LoVo (cell line): ENCODE measurements at regions not wholly inside any gene's neighbourhood (a gene's known extent, or its start where the extent isn't known, plus 50 kb on each side); places are given as distances from the start of the nearest gene placed in this dataset.
"Not testable (repeated sequence)": the region's sequence is repeated elsewhere in the genome, so short reads cannot be mapped to it uniquely, and the experiment has no call there.

Experiments
- DNase-seq: peaks from one replicate; pipeline ENCODE4 v3.0.0-alpha.2; 2016; ENCODE audit warnings: low spot score

DNA sequence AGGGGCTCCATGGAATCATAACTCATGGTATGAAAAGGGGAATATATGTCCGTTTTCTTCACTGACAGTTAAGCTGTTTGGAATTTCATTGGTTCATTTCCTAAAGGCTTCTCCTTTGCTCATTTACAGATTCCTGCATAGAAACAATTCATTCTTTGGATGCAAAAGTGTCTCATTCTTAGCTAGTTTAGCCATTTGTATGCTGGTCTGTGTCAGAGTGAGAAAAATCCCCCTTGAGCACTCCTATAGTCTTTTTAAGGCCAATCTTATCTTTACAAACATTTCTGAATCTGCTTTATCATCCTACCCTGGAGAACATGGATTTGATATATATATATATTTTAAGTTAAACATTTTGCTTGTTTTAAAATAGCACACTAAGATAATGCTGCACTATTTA is 1260.9 kb upstream of the NRXN1 start:
- DNase-seq: no peak

DNA sequence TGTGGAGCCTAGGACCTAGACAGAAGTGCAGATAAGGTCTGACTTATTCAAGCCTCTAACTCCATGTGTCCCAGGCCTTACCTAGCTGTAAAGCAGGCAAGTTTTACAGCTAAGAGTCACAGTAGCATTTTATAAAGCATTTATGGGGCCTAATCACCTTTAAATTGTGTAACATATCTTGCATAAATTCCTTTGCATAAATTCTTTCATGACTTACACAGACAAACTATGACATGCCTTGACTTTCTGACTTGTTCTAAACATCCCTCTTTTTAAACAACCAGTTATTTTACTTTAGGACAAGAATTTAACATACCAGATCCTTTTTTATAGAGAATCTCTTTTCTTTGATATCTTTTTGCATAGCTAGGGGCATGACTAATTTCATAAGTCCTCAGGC is 1257.8 kb upstream of the NRXN1 start:
- peak; percentile 4 for DNase-seq

DNA sequence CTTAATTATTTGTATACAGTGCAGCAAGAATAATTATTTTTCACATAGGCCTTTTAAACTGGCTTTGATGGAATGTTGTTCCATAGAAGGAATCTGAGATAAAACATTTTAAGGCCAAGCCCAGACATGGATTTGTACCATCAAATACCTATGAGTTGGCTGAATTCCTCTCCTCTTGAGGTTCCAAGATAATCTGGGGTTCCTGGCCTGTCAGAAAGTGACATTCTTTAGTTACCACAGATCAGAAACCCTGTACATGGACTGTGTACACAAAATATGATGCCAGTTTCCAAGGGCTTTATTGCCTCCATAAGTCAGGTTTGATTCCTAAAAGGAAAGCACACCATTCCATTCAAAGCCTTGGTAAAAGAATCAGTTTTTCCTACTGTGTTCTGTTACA is 1256.7 kb upstream of the NRXN1 start:
- DNase-seq: no peak

DNA sequence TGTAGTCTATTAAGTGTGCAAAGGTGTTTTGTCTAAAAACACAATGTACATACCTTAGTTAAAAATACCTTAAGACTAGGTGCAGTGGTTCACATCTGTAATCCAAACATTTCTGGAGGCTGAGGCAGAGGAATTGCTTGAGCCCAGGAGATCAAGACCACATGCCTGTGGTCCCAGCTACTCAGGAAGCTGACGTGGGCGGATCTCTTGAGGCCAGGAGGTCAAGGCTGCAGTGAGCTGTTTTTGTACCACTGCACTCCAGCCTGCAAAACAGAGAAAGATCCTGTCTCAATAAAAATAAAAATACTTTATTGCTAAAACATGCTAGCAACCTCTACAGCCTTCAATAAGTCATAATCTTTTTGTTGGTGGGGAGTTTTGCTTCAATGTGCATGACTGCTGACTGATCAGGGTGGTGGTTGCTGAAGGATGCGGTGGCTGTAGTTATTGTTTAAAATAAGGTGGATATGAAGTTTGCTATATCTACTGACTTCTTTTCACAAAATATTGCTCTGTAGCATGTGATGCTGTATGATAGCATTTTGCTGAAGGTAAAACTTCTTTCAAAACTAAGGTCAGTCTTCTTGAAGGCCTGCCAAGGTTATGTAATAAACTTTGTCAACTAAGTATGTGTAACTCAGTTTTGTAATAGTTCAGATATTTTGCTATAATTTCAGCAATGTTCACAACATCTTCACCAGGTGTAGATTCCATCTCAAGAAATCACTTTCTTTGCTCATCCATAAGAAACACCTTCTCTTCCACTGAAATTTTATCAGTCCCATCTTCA is 1238.0 kb upstream of the NRXN1 start:
- no peak for DNase-seq

DNA sequence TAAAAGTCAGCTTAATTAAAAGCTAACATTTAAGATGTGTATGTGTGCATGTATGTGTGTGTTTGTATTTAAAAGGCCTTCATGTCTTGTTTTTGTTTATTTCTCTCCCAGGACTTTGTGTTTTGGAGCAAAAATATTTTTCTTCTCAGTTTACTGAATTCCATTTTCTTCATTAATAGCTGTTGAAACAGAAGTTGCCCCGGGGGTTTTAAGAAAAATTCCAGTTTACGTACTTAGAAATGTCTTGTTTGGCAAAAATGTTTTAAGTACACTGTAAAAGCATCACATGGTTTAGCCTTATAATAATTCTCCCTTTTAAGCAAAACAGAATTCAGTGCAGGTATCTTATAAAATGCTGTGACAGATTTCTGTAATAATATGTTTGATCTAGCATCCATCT is 1233.0 kb upstream of the NRXN1 start:
- DNase-seq: no peak

DNA sequence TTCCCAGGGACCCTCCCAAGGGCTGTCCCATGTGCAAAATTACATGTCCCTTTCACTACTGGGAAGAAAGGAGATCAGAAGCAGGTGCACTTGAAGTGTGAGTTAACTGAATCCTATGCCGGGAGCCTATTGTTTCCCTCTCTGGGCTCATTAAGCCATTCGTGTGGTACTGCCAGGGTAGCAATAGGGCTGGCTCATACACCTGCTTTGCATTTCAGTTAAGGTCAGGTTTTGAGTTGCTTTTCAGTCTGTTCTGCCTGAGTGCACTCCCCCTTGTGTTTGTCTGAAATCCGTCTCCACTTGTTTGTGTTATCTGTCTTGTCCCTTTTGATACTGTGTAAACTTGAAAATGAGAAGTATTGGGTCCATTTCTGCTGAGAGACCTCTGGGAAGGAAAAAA is 1232.6 kb upstream of the NRXN1 start:
- no peak for DNase-seq

DNA sequence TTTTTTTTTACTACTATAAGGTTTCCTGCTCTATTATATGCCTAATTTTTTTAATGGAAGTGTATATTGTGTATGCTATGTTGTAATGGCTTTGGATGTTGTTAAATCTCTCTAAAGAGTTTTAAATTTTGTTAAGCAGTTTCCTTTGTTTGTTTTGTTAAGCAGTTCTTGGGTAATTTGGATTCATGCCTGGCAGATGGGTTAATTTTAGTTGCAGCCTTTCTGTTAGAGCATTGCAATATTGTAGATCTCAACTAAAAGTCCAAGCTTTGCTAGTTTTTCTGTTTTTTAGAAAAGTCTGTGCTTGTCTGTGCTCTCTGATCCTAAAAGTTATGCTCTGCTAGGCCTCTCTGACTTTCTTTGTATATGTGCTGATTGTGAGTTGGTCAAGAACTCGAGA is 1229.0 kb upstream of the NRXN1 start:
- no peak for DNase-seq

DNA sequence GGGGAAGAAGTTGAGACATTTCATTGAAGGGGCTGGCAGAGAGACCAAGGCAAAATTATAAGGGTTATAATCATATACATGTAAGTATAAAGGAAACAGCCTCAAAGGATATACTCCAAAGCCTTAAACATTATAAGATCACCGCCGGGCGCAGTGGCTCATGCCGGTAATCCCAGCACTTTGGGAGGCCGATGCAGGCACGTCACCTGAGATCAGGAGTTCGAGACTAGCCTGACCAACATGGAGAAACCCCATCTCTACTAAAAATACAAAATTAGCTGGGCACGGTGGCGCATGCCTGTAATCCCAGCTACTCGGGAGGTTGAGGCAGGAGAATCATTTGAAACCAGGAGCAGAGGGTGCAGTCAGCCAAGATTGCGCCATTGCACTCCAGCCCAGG is 1227.0 kb upstream of the NRXN1 start:
- DNase-seq: not testable (repeated sequence)

DNA sequence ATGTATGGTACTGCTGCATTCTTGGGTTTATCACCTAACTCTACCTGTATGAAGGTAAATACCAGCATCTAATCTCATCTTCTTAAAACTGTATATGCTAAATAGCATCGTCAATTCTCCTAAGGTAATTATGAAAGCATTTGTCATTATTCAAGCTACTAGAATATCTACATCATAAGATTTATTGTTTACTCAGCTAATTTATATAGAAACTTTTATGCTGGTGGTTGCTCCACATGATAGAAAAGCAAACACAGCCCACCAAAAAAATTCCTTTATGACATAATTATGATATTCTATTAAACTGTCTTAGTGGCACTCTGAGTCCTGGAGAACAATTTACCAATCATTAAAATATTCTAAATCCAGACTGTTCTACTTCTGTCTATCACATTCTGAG is 1226.1 kb upstream of the NRXN1 start:
- DNase-seq: no peak

DNA sequence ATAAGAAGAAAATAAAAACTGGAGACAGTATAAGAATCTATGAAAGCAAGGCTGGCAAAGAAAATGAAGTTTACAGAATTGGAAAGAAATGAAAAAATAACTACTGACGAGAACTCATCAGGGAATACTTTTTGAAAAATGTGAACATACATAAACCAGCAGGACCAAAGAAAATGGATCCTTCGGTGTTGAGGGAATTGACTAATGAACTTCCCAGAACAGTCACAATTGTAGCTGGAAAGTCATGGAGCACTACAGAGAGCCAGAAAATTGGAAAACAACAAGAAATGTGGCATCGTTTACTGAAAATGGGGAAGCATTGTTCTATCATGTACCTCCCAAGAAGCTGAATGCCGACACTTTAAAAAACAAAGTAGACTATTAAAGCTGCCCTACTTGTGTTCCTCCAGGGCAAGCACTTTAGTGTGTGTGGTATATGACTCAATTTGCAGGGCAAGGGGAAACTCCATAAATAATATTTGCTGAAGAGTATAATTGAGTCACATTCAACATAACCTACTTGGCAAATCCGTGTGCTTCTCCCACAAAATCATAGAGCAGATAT is 1221.6 kb upstream of the NRXN1 start:
- no peak for DNase-seq

DNA sequence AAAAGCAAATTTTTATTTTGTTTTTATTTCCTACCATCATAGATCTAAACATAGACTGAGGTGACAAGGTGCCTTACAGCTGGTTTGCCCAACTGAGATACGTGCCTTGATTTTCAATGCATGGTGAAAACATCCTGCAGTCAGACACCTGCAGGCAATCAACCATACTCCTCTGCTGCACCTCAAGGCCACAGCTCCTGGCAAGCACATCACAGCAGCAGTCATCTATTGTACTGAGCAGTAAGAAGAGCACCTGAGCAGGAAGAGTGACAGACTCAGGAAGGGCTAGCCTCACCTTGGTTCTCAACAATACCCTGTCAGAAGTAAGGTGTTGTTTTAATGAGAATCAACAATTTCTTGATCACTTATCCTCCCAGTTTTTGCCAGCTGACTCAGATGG is 1206.8 kb upstream of the NRXN1 start:
- no peak for DNase-seq

DNA sequence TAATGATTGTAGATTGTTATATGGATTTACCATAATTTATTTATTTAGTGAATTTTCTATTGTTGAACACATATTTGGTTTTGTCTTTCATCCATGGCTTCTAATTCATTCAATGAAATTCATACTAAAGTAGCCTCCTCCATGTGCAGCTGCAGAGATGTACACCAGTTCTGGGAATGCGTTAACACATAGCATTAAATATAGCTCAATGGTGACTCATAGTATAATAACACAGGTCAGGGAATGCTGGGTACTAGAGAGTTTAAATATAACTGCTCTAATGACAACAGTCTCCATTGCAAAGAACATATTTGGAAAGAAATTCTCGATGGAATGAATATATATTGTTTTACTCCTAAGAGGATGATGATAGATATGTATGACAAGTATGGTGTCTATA is 1190.2 kb upstream of the NRXN1 start:
- no peak for DNase-seq

DNA sequence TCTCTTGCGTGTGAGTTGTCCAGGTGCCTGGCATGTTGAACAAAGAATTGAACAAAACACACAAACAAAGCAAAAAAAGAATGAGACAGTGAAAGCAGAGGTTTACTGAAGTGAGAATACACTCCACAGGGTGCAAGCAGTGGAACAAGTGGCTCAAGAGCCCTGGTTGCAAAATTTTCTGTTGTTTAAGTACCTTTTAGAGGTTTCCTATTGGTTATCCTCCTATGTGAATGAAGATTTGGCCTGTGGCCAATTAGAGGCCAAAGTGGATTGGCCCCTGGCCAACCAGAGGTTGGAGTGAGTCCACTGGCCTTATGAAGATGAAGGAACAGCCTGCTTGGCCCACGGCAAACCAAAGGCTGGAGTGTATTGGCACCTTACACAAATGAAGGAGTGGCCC is 1188.5 kb upstream of the NRXN1 start:
- peak; percentile 6 for DNase-seq

DNA sequence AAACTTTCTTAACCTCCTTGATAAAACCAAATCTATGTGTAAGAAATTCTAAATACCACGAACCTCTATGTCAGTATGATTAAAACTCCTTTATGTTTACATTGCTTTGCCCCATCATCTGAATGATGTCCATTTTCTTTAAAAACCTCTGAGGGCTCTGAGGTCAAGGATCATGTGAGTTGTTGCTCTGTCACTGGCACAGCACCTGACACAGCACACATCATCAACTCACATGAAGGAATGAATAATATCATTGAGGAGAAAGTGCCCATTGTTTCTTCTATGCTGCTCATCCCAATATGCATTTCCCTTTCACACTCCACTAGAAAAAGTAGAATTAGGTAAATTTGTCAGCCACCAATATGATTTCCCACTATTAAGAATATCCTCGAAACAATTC is 1178.7 kb upstream of the NRXN1 start:
- no peak for DNase-seq

DNA sequence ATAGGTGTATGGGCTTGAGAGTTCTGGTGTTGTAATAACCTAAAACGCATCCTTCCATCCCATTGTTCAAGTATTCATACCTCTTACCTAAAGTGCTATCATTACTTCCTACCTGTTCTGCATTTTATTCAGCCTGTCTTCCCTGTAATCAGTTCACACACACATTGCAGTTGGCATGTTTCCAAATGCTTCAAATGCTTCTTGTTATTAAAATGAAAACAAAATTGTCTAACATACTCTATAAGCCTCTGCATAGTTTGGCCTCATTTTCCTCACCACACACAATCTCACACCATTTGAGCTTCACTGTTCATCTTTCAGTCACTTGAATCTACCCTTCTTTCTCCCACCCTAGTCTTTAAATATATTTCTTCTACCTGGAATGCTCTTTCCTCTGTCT is 1178.2 kb upstream of the NRXN1 start:
- DNase-seq: no peak

DNA sequence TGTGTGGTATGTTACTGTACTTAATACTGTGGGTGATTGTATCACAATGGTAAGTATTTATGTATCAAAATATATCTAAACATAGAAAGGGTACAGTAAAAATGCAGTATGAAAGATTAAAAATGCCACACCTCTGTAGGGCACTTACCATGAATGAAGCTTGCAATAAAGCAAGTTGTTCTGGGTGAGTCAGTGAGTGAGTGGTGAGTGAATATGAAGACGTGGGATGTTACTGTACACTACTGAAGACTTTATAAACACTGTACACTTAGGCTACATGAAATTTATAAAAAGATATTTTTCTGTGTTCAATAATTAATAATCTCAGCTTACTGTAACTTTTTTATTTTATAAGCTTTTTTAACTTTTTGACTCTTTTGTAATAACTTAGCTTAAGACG is 1162.4 kb upstream of the NRXN1 start:
- no peak for DNase-seq

DNA sequence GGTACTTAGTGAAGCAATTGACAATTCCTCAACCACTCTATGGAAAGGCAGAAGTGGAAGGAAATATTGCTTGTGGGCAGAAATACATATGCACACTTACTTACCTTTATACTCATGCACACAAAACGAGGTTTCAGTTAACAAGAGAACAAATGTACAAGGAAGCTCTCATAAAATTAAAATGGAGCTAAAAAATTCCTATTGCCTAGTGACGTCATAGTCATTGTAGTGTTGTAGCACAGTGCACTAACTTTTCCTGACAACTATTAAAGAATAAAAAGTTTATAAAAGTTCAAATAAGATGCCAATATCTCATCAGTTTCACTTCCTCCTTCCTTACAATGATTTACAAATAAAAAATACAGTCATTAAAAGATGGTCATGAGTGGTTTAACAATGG is 1161.9 kb upstream of the NRXN1 start:
- no peak for DNase-seq

DNA sequence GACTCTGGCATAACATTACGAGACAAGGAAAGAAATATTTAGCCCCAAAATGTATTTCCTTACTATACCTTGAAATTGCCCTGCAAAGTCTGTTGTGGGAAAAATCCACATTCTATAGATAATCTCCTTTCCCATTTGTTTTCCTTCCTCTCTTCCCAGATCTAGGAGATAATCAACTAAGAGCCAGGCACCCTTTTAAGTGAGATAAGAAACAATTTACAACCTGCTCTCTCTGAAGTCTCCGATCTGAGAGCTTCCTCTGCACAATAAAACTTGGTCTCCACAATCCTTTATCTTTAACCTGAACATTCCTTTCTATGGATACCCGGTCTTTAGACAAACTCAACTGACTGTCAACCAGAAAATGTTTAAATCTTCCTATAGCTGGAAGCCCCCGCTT is 1160.7 kb upstream of the NRXN1 start:
- DNase-seq: peak; percentile 40

DNA sequence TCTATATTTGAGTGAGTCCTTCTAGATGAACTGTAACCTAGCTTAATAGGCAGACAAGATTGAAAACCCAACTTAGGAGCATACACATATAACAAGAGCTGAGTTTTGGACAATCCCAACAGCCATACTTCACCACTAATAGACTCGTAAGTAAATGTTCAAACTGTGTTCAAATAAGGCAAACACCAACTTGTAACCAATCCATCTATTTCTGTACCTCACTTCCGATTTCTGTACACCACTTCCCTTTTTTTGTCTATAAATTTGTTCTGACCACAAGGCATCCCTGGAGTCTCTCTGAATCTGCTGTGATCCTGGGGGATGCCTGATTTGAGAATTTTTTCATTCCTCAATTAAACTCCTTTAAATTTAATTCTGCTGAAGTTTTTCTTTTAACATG is 1149.1 kb upstream of the NRXN1 start:
- DNase-seq: no peak

DNA sequence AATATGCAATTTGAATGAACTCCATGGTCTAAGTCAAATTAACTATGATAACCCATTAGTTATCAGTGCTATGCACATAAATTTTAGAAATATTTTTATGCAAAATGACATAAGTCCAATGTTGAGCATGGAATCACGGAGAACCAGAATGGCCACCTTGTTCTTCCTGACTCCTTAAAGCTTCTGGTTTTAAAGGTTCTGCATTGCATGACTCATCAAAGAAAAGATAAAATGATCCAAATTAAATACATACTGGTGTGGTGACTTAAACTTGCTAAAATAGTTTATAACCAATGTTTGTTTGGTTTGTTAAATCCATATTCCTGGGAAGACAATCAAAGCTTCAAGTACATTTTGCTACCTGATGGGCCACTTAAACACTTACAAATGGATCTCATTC is 1146.9 kb upstream of the NRXN1 start:
- DNase-seq: no peak

DNA sequence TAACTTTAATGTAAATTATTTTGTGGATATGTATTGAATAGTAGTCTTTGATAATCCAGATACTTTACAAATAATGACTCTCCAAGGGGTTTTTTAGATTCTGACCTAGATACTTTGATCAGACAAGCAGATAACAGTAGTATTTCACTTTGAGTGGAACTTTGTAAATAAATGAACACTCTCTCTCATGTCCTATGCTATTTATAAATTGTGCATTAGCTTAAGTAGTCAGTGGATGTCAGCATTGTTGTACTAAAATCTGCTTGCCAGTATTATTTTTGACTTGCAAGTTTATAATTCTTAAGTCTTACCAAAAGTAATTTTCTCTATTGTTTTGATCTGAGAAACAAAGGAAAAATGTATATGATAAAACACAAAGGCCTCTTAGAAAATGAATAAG is 1113.1 kb upstream of the NRXN1 start:
- DNase-seq: no peak

DNA sequence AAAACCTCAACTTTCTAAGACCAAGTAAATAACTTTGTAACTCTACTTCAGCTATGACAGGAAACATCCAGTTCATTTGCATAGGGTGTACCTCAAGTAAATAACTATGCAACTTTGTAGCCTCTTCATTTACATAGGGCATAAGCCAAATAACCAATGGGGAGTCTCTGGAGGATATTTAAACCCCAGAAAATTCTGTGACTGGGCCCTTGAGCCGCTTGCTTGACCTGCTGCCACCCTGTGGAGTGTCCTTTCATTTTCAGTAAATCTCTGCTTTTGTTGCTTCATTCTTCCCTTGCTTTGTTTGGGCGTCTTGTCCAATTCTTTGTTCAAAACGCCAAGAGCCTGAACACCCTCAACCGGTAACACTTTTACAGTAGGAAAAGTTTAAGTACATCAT is 1112.7 kb upstream of the NRXN1 start:
- no peak for DNase-seq

DNA sequence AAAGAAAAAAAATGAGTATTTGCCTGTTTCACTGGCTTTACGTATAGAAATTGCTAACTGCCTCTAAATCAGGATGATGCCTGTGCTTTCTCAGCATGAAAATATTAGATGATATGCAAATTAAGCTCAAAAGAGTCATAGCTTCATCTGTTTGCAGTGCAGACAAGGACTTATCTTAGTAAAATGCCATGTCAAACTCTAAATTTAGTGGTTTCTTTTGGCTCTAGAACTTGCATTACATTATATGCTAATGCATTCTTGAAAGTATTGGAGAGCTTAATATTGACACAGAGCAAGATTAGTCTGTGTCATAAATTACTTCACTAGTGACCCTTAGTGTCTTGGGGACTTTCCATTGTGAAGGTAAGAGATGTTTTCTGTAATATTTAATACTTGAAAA is 1109.1 kb upstream of the NRXN1 start:
- DNase-seq: no peak

DNA sequence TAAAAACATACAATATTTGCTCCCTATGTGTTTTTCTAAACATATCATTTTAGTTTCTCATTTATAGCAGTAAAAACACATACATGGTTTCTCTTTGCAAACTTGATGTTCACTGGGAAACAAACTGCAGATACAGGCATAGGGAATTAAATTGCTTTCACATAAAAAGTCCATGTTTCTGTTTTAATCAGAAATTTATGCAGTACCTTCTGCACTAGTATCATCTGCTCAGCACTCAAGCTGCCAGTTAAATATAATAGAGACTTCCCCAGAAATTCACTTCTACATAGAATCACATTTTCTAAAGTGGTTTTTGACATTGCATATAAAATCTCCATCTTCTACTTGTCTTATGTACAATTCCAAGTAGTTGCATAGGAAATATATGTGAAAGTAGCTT is 1107.3 kb upstream of the NRXN1 start:
- DNase-seq: no peak
